Natural killer cell treated with Interleukin-12 subunit alpha and Interleukin-12 subunit beta and Interleukin-15 and Interleukin-18, amount 100 ng/mL, for 72 hours (primary cell): ENCODE measurements at regions not wholly inside any gene's neighbourhood (a gene's known extent, or its start where the extent isn't known, plus 50 kb on each side); places are given as distances from the start of the nearest gene placed in this dataset.
"Not testable (repeated sequence)": the region's sequence is repeated elsewhere in the genome, so short reads cannot be mapped to it uniquely, and the experiment has no call there.

Source experiments
- ATAC-seq, 2 donors: fragments of 150-1000 bp; cut with Tn5 transposase in 1 of 2; sonication (Bioruptor Pico), chemical (Tn5 transposase) in 1 of 2; 2 replicates each; pipeline ENCODE4 v1.10.0; 2021
- DNase-seq: peaks from one replicate; pipeline ENCODE4 v3.0.0; 2022; ENCODE audit warnings: low spot score
- H3K27ac Mint-ChIP-seq, 2 donors: 1 replicate in 1 of 2; 2 replicates in 1 of 2; pipeline ENCODE4 v1.8.0; 2022; ENCODE audit warnings: mixed read lengths in 2 of 2, mild to moderate bottlenecking in 1 of 2, moderate library complexity in 1 of 2
- H3K27me3 Mint-ChIP-seq, 2 donors: 1 replicate in 1 of 2; 2 replicates in 1 of 2; pipeline ENCODE4 v1.8.0; 2022; ENCODE audit warnings: mixed read lengths in 2 of 2
- H3K36me3 Mint-ChIP-seq: one replicate; pipeline ENCODE4 v1.8.0; 2022; ENCODE audit warnings: mixed read lengths
- H3K4me1 Mint-ChIP-seq, 2 donors: 1 replicate in 1 of 2; 2 replicates in 1 of 2; pipeline ENCODE4 v1.8.0; 2022; ENCODE audit warnings: low read depth in 2 of 2, mixed read lengths in 2 of 2, mild to moderate bottlenecking in 1 of 2
- H3K4me3 Mint-ChIP-seq: one replicate; pipeline ENCODE4 v1.8.0; 2022; ENCODE audit warnings: mixed read lengths
- H3K9me3 Mint-ChIP-seq: 2 replicates; pipeline ENCODE4 v1.8.0; 2022; ENCODE audit warnings: mixed read lengths

DNA sequence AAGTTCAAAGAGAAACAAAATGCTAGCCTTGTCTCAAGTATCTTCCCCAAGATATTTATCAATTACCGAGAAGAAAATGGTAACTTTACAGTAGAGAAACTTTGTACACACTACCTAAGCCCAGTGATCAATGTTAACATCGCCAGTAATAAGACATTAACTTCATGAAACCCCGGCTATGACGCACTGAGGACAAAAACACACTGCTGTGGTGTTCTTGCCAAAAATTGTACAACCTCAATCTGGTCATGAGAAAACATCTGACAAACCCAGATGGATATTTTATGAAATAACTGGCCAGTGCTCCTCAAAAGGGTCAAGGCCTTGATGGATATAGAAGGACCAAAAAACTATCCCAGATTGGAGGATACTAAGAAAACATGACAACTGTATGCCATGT lies 85.5 kb upstream of the DTNBP1 start:
- Mint-ChIP-seq H3K4me3 (no peak overlapping the region), H3K27me3 (peaks cover 7 to 10% of the 10 kb centered on the region in 2 donors), H3K4me1 (no peaks in the 10 kb centered on the region), H3K9me3 (no peaks in the 10 kb centered on the region), H3K36me3 (no peaks in the 10 kb centered on the region), H3K27ac (no peak overlapping the region)
- no peak for ATAC-seq
- DNase-seq, result no peak

DNA sequence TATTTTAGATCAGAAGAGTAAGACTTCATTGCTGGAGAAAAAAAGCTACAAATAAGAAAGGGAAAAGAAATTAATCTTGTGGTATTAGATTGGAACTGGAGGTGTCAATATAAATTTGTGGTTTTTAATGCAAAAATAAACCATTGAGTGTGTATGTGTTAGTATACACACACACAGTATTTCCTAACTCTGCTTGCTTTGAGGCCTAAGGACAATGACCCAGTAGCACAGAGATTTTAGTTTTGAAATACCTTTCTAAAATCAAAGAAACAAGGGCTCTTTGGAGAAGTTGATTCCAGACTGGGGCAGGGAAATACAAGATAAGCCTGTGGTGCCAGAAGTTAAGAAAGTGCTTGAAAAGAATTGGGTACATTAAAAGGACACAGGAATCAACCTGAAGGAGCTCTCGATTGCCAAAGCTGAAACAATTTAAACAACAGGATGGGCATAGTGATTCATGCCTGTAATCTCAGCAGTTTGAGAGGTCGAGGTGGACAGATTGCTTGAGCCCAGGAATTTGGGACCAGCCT lies 84.6 kb upstream of the DTNBP1 start:
- no peak for ATAC-seq
- Mint-ChIP-seq H3K4me1 (no peaks in the 10 kb centered on the region), H3K36me3 (no peaks in the 10 kb centered on the region), H3K4me3 (no peak overlapping the region), H3K27me3 (peaks cover 10 to 14% of the 10 kb centered on the region in 2 donors), H3K27ac (no peak overlapping the region), H3K9me3 (no peaks in the 10 kb centered on the region)
- no peak for DNase-seq

DNA sequence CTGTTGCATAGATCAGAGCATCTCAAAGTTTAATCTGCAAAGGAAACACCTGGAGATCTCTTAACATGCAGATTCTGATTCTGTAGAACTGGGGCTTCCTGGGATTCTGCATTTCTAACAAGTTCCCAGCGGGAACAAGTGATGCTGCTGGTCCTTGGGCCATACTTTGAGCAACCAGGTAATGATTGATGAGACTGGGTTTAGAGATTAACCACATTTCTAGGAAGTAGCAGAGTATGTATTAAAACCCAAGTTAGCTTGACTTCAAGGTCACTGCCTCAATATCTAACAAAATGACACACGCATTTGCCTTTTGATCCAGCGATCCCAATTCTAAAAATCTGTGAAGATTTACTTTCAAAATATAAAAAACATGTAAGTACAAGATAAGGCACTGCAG lies 83.0 kb upstream of the DTNBP1 start:
- H3K36me3 Mint-ChIP-seq, result no peaks in the 10 kb centered on the region
- no peaks in the 10 kb centered on the region for H3K4me1 Mint-ChIP-seq
- H3K27ac Mint-ChIP-seq, result no peak overlapping the region
- no peaks in the 10 kb centered on the region for H3K9me3 Mint-ChIP-seq
- no peak for ATAC-seq
- H3K27me3 Mint-ChIP-seq, result peaks cover 7 to 14% of the 10 kb centered on the region in 2 donors
- no peak for DNase-seq
- no peak overlapping the region for H3K4me3 Mint-ChIP-seq

DNA sequence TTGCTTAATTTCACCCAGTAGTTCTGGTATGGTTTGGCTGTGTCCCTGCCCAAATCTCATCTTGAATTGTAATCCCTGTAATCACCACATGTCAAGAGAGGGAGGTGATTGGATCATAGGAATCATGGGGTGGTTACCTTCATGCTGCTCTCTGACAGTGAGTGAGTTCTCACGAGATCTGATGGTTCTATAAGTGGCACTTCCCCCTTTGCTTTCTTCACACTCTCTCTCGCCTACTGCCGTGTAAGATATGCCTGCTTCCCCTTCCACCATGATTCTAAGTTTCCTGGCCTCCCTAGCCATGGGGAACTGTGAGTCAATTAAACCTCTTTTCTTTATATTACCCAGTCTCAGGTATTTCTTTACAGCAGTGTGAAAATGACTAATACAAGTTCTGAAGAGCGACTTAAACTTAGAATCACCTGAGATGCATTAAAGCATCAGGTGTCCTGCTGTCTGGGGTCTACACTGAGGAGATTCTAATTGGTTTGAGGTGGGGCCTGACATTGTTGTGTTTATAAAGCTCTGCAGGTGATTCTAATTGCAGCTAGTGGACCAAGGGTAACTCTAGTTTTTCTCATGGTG lies 82.1 kb upstream of the DTNBP1 start:
- Mint-ChIP-seq H3K4me3 (no peak overlapping the region), H3K36me3 (no peaks in the 10 kb centered on the region), H3K4me1 (no peaks in the 10 kb centered on the region), H3K27me3 (peaks cover 7 to 14% of the 10 kb centered on the region in 2 donors), H3K9me3 (no peaks in the 10 kb centered on the region), H3K27ac (no peak overlapping the region)
- ATAC-seq, result no peak
- no peak for DNase-seq

DNA sequence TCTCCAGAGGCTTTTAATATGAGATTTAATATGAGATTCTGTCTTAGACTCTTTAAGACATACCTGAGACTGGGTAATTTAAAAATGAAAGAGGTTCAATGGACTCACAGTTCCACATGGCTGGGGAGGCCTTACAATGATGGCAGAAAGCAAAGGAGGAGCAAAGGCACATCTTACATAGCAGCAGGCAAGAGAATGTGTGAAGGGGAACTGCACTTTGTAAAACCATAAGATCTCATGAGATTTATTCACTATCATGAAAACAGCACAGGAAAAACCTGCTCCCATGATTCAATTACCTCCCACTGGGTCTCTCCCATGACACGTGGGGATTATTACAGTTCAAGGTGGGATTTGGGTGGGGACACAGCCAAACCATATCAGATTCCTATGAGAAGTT lies 79.2 kb upstream of the DTNBP1 start:
- peaks cover 7 to 14% of the 10 kb centered on the region in 2 donors for H3K27me3 Mint-ChIP-seq
- H3K9me3 Mint-ChIP-seq, H3K27ac Mint-ChIP-seq, ATAC-seq, DNase-seq, H3K4me1 Mint-ChIP-seq, H3K4me3 Mint-ChIP-seq, H3K36me3 Mint-ChIP-seq: not testable (repeated sequence)

DNA sequence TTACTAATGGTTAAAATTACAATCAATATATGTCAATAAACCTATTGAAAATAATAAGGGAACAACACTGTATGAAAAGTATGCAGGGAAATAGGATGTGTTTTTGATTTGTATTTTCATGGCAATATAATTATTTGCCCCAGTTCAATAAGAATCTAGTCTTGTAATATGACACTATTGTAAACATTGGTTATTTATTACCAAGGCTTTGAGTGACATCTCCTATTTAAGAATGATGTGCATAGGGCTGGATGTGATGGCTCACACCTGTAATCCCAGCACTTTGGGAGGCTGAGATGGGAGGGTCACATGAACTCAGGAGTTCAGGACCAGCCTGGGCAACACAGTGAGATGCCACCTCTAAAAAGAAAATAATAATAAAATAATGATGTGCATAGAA lies 78.6 kb upstream of the DTNBP1 start:
- Mint-ChIP-seq H3K27me3 (peaks cover 7 to 14% of the 10 kb centered on the region in 2 donors), H3K27ac (no peak overlapping the region), H3K4me1 (no peaks in the 10 kb centered on the region), H3K36me3 (no peaks in the 10 kb centered on the region), H3K4me3 (no peak overlapping the region), H3K9me3 (no peaks in the 10 kb centered on the region)
- ATAC-seq, result no peak
- no peak for DNase-seq

DNA sequence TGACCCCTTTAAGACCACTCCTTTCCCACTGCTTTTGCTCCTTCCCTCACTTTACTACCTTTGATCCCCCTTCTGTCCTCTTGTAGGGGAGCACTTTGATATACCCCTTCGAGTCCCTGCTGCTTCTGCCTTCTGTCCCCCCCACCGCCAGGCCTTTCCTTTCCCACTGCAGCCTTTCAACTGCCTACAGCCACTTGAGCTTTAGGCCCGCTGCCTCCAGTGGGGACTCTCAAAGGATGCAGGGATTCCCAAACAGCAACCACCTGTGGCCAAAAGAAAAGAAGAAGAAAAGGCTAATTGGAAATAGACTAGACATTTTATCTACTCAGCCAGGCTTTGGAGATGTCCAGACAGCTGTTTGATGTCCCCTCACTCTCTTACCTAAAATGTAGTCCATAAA lies 77.0 kb upstream of the DTNBP1 start:
- no peak for DNase-seq
- ATAC-seq, result no peak
- H3K4me1 Mint-ChIP-seq, result no peaks in the 10 kb centered on the region
- H3K4me3 Mint-ChIP-seq, result no peak overlapping the region
- no peaks in the 10 kb centered on the region for H3K36me3 Mint-ChIP-seq
- H3K27ac Mint-ChIP-seq, result no peak overlapping the region
- H3K27me3 Mint-ChIP-seq, result peaks cover 9 to 11% of the 10 kb centered on the region in 2 donors
- H3K9me3 Mint-ChIP-seq, result no peaks in the 10 kb centered on the region

DNA sequence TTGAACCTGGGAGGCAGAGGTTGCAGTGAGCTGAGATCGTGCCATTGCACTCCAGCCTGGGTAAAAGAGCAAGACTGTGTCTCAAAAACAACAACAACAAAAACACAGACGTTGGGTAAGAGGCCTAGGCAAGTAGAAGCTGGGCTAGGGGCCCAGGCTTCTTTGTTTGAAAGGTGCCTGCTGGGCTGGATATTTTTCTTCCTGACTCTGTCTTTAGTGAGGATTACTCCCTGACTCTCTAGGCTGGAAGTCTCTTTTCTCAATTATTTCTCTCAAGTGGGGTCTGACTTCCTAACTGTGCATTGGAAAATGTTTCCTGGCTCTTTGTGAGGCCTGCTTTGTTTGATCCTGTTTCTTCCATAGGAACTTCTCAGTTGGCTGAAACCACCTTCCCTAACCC lies 76.5 kb upstream of the DTNBP1 start:
- Mint-ChIP-seq H3K27me3 (peaks cover 9 to 12% of the 10 kb centered on the region in 2 donors), H3K27ac (no peak overlapping the region), H3K4me1 (no peaks in the 10 kb centered on the region), H3K4me3 (no peak overlapping the region), H3K36me3 (no peaks in the 10 kb centered on the region), H3K9me3 (no peaks in the 10 kb centered on the region)
- ATAC-seq (no peak), DNase-seq (no peak)

DNA sequence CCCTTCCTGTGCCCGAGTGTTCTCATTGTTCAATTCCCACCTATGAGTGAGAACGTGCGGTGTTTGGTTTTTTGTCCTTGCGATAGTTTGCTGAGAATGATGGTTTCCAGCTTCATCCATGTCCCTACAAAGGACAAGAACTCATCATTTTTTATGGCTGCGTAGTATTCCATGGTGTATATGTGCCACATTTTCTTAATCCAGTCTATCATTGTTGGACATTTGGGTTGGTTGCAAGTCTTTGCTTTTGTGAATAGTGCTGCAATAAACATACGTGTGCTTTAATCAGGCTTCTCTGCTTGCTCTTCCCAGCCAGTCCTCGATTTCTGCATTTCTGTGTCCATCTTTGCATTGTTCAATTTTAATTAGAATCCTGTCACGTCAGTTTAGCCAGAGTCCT lies 75.4 kb upstream of the DTNBP1 start:
- DNase-seq, H3K27ac Mint-ChIP-seq, ATAC-seq, H3K36me3 Mint-ChIP-seq, H3K4me3 Mint-ChIP-seq, H3K9me3 Mint-ChIP-seq, H3K4me1 Mint-ChIP-seq: not testable (repeated sequence)
- peaks cover 3 to 11% of the 10 kb centered on the region in 2 donors for H3K27me3 Mint-ChIP-seq

DNA sequence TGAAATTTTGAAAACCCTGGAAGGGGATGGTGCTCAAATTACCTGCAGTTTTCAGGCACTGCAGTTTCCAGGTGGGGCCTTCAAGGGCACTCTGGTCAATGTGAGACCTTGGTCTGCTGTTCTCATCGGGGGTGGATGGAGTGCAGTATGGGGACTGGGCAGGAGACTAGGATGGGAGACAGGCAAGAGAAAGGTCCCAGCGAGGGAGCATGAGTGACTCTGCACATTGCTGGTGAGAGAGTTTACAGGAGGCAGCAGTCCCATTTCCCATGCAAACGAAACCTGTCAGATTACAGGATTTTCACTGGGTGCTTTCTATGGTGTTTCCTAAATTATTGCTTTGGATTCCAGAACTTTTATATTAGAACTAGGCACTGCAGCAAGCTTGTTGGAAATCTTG lies 73.5 kb upstream of the DTNBP1 start:
- Mint-ChIP-seq H3K36me3 (no peaks in the 10 kb centered on the region), H3K27me3 (peaks cover 0 to 17% of the 10 kb centered on the region in 2 donors), H3K27ac (no peak overlapping the region), H3K4me3 (no peak overlapping the region), H3K4me1 (no peaks in the 10 kb centered on the region), H3K9me3 (no peaks in the 10 kb centered on the region)
- DNase-seq (no peak), ATAC-seq (no peak)

DNA sequence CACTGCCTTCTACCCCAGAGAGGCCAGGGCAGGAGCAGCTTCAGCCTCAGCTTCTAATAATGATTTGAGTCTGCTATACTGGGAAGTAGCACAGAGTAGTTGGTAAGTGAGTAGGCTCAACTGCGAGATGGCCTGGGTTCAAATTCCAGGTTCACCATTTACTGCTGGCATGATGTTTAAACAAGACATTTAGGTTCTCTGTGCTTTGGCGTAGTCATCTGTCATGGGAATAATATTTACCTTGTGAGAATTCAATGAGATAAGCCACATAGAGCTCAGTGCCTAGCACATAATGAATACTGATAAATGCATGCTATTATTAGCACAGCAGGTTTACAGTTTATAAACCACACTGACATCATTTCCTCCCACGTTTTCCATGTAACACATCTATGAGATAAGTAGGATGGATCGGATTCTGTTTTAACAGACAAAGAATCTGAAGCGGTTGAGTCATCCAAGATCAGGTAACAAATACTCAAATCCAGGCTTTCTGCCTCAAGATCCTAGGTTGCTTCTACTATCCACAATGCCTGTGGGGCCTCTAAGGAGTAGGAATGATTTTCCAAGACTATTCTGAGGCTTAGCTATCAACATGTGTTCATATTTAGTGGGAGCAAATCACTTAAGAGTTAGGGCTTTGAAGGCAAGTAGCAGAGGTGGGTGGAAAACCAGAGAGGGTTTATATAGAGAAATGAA lies 72.9 kb upstream of the DTNBP1 start:
- ATAC-seq, result no peak
- Mint-ChIP-seq H3K27me3 (peaks cover 0 to 17% of the 10 kb centered on the region in 2 donors), H3K9me3 (no peaks in the 10 kb centered on the region), H3K4me1 (no peaks in the 10 kb centered on the region), H3K4me3 (no peak overlapping the region), H3K27ac (no peak overlapping the region), H3K36me3 (no peaks in the 10 kb centered on the region)
- no peak for DNase-seq

DNA sequence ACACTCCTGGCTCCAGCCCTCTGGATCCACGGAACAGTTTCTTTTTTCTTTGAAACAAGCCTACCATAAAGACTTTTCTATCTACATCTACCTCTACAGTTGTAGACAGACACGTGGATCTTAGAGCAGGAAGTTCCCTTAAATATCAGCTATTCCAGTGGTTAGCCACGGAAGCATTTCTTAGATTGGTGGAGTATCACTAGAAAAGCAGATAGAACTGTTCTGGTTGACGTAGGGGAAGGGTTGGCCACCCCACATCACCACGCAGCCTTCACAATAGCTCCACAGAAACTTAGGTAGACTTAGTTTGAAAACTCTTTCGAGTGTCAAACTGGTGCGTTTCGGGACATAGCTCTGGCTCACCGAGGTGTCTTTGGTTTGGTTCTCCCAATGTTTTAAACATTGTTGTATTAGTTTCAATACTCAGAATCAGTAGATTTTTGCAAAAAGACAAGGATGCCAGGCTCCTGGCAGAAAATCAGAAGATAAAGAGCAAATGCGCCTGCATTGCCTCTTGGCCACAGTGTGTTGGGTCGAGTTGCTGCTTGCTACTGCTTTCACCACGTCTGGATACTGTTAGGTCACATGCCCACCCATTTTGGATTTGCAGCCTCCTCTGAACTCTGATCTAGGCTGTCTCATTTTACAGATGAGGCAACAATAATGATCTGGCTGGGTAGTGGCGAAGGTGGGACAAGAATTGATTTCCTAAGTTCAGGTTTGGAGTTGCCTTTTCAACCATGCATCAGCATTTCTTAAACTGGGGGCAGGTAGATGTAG lies 71.5 kb upstream of the DTNBP1 start:
- no peaks in the 10 kb centered on the region for H3K9me3 Mint-ChIP-seq
- no peaks in the 10 kb centered on the region for H3K4me1 Mint-ChIP-seq
- no peaks in the 10 kb centered on the region for H3K36me3 Mint-ChIP-seq
- H3K4me3 Mint-ChIP-seq, result no peak overlapping the region
- H3K27ac Mint-ChIP-seq, result no peak overlapping the region
- H3K27me3 Mint-ChIP-seq, result peaks cover 0 to 17% of the 10 kb centered on the region in 2 donors
- DNase-seq (no peak), ATAC-seq (no peak)

DNA sequence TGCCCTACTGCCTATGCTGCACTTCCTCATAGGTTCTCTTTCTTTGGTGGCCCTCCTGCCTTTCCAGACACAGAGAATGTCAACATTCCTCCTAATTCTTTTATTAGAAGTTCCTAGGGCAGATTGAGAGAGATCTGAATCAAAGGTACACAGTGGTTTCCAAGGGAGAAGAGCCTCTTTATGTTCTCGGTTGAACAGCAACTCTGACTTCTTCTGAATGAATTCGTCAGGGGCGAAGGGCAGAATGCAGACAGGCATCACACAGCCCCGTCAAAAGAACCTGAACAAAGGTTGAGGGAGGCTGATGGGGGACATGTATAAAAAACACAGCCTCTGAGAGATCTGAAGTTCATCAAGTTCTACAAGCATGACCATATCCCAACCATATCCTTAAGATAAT lies 68.1 kb upstream of the DTNBP1 start:
- H3K36me3 Mint-ChIP-seq, result no peaks in the 10 kb centered on the region
- H3K27me3 Mint-ChIP-seq, result peaks cover 0 to 17% of the 10 kb centered on the region in 2 donors
- ATAC-seq, result no peak
- H3K4me3 Mint-ChIP-seq, result no peak overlapping the region
- no peak overlapping the region for H3K27ac Mint-ChIP-seq
- DNase-seq, result no peak
- no peaks in the 10 kb centered on the region for H3K4me1 Mint-ChIP-seq
- H3K9me3 Mint-ChIP-seq, result no peaks in the 10 kb centered on the region

DNA sequence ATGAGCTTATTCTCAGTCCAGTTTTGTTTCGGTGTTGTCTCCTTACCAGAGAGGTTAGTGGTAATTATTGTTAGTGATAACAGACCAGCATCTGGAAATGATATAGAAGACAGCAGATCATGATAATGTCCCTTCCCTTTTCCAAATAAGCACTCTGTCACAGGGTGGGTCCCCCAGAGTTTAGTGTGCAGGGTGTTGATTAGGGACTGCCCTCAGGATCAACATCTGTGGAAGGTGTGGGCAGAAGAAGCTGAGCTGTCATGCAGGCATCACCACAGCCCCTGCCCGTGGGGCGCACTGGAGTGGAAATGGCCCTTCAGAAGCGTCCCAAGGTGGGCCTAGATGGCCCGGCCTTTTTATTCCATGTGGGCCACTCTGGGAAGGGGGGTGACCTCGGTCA lies 67.6 kb upstream of the DTNBP1 start:
- no peaks in the 10 kb centered on the region for H3K9me3 Mint-ChIP-seq
- H3K4me3 Mint-ChIP-seq, result no peak overlapping the region
- no peaks in the 10 kb centered on the region for H3K36me3 Mint-ChIP-seq
- H3K27me3 Mint-ChIP-seq, result peaks cover 0 to 16% of the 10 kb centered on the region in 2 donors
- H3K27ac Mint-ChIP-seq, result no peak overlapping the region
- no peak for DNase-seq
- no peaks in the 10 kb centered on the region for H3K4me1 Mint-ChIP-seq
- ATAC-seq, result peak in 1 of 2 donors; percentile 57
